Adrenal gland (tissue), 9 donors: ENCODE measurements at regions not wholly inside any gene's neighbourhood (a gene's known extent, or its start where the extent isn't known, plus 50 kb on each side); places are given as distances from the start of the nearest gene placed in this dataset.

Source experiments
- DNase-seq, 7 donors: peaks; one replicate each; pipeline ENCODE4 v3.0.0-alpha.2; 2019 to 2020
- H3K27ac ChIP-seq, 5 donors: fragments of 200-600 bp; sonication (generic) in 4 of 5; 1 replicate in 3 of 5; 2 replicates in 2 of 5; pipeline versions ENCODE4 v1.5.1 to v1.8.0; 2016 to 2020; ENCODE audit warnings: mild to moderate bottlenecking in 1 of 5
- H3K27me3 ChIP-seq: fragments of 200-600 bp; 2 replicates; pipeline ENCODE4 v1.8.0; 2021
- H3K36me3 ChIP-seq, 2 donors: fragments of 200-600 bp; replicated peaks in 1 of 2; 1 replicate in 1 of 2; 2 replicates in 1 of 2; pipeline versions ENCODE4 v1.5.1 to v1.8.0; 2018 to 2022
- H3K4me1 ChIP-seq, 2 donors: fragments of 200-600 bp; replicated peaks in 1 of 2; 1 replicate in 1 of 2; 2 replicates in 1 of 2; pipeline versions ENCODE4 v1.5.1 to v1.8.0; 2018 to 2021
- H3K4me3 ChIP-seq, 4 donors: fragments of 200-600 bp; sonication (generic) in 3 of 4; one replicate each; pipeline ENCODE4 v1.5.1; 2016 to 2018
- H3K9me3 ChIP-seq, 3 donors: fragments of 200-600 bp; sonication (generic) in 1 of 3; replicated peaks in 1 of 3; 1 replicate in 2 of 3; 2 replicates in 1 of 3; pipeline versions ENCODE4 v1.5.1 to v1.8.0; 2016 to 2021
- POLR2A ChIP-seq, 2 donors: fragments of 450-650 bp; IDR thresholded peaks; one replicate each; pipeline ENCODE4 v1.6.1; 2017; ENCODE audit warnings: antibody characterized with exemption in 2 of 2, mild to moderate bottlenecking in 2 of 2, moderate library complexity in 1 of 2
- WGBS, 4 donors: extraction: QIAGEN DNeasy Blood & Tissue Kit in 2 of 4; methylation state at CpG; one replicate each; pipeline versions ENCODE4 v1.1.5 to v1.1.7; 2013 to 2017; 5-methylcytosine and 5-hydroxymethylcytosine counted together
- intact Hi-C, 2 donors: fragments of 100-400 bp; cut with DNase I; formaldehyde crosslinking; loops; one replicate each; pipeline versions ENCODE4 v1.14.1 to v1.15.0; 2022 to 2023
- TF ChIP-seq, protein P1 (sequence below), 6 experiments: fragments of 450-650 bp in 4 of 6; fragments of 200-600 bp in 2 of 6; sonication (generic) in 1 of 6; IDR thresholded peaks; 1 replicate in 5 of 6; 2 replicates in 1 of 6; pipeline versions ENCODE4 v1.5.1 to v1.8.0; 2016 to 2021; ENCODE audit warnings: antibody characterized with exemption in 6 of 6, mild to moderate bottlenecking in 2 of 6, moderate library complexity in 1 of 6
- donor health status: healthy with polysubstance abuse.
- donor health status: Bipolar disorder and iron deficiency.
- donor health status: DM: yes; HTN: yes; CAD: no.
- donor health status: DM: no; HTN: no; CAD: no.
- donor health status: DM: no; HTN: no; CAD: no.

DNA sequence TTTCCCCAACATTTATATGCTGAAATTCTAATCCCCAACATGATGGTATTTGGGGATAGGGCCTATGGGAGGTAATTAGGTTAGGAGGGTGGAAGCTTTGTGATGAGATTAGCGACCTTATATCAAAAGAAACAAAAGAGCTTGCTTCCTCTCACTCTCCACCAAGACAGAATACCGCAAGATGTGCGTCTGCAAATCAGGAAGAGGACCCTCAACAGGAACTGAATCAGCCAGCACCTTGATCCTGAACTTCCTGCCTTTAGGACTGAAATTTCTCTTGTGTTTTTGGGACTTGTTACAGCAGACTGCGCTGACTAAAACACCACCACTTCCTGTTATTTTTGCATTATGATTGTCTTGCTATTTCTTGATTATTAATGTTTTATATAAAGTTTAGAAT is 1889.4 kb downstream of the C4orf33 start:
- WGBS, 4 donors: 53 to 62% (median 58%) methylated on average over 4 of the region's 4 CpGs
- Histone ChIP-seq H3K9me3 (no peaks in the 10 kb centered on the region), H3K4me3 (no peak overlapping the region), H3K4me1 (no peaks in the 10 kb centered on the region), H3K27ac (no peak overlapping the region), H3K36me3 (no peaks in the 10 kb centered on the region), H3K27me3 (no peaks in the 10 kb centered on the region)
- intact Hi-C loops: no loop called here
- no peak for DNase-seq
- TF ChIP-seq, protein P1, sequence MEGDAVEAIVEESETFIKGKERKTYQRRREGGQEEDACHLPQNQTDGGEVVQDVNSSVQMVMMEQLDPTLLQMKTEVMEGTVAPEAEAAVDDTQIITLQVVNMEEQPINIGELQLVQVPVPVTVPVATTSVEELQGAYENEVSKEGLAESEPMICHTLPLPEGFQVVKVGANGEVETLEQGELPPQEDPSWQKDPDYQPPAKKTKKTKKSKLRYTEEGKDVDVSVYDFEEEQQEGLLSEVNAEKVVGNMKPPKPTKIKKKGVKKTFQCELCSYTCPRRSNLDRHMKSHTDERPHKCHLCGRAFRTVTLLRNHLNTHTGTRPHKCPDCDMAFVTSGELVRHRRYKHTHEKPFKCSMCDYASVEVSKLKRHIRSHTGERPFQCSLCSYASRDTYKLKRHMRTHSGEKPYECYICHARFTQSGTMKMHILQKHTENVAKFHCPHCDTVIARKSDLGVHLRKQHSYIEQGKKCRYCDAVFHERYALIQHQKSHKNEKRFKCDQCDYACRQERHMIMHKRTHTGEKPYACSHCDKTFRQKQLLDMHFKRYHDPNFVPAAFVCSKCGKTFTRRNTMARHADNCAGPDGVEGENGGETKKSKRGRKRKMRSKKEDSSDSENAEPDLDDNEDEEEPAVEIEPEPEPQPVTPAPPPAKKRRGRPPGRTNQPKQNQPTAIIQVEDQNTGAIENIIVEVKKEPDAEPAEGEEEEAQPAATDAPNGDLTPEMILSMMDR (IDR thresholded peaks at IDR 0.05): no peak
- no peak for TF ChIP-seq POLR2A (IDR thresholded peaks at IDR 0.05)

DNA sequence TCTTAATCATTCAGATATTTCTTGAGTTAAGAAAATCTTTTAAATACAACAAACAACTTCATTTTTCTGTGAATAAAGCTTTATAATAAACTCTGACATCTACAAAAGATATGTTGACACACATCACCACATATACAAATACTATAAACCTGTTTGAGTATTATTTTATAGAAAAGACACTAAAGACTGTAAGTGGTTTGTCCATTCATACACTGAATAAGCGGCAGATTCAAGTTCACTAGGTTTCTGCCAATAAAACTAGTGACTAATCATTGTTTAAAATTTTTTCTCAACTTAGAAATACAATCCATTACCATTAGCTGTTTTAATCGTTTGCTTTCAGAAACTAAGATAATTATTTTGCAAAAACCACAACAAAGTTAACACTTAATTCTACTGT is 1900.0 kb downstream of the C4orf33 start:
- Histone ChIP-seq H3K36me3 (no peaks in the 10 kb centered on the region), H3K4me3 (no peak overlapping the region), H3K4me1 (no peaks in the 10 kb centered on the region), H3K9me3 (no peaks in the 10 kb centered on the region), H3K27me3 (no peaks in the 10 kb centered on the region), H3K27ac (no peak overlapping the region)
- 70 to 86% (median 80%) methylated on average over 2 of the region's 2 CpGs for WGBS, 4 donors
- TF ChIP-seq, protein P1 (IDR thresholded peaks at IDR 0.05): no peak
- intact Hi-C loops: no loop called here
- DNase-seq: no peak

GRCh38 chr4:131001371-131001770 is 1905.4 kb downstream of the C4orf33 start:
- no peaks in the 10 kb centered on the region for H3K36me3 ChIP-seq
- intact Hi-C loops: no loop called here

DNA sequence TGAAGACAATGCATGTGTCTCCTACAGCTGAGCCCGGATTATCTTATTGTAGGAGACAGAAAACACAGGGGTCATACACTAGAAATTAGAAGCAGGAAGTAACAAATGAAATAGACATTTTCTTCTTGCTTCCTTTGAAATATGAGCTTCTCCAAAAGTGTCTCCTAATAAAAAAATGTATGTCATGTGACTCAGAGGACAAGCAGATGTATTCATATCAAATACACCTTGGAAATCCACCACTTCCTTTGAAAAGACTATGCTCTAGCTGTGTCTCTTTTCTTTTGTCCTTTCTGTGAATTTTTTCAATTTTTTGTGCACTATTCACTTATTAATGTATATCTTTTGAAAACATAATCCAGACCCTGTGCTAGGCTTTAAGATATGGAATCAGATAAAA is 1906.2 kb downstream of the C4orf33 start:
- Histone ChIP-seq H3K4me1 (no peaks in the 10 kb centered on the region), H3K9me3 (no peaks in the 10 kb centered on the region), H3K27me3 (no peaks in the 10 kb centered on the region), H3K27ac (no peak overlapping the region), H3K4me3 (no peak overlapping the region), H3K36me3 (no peaks in the 10 kb centered on the region)
- 65 to 80% (median 72%) methylated on average over 1 of the region's 1 CpG for WGBS, 4 donors
- intact Hi-C loops: no loop called here
- no peak for DNase-seq
- TF ChIP-seq, protein P1 (IDR thresholded peaks at IDR 0.05): no peak
- TF ChIP-seq POLR2A (IDR thresholded peaks at IDR 0.05): no peak

More at GRCh38 chr4:131001371-131001770, 1905.4 kb downstream of the C4orf33 start:
- Histone ChIP-seq H3K27me3 (no peaks in the 10 kb centered on the region), H3K9me3 (no peaks in the 10 kb centered on the region), H3K4me3 (no peak overlapping the region), H3K27ac (no peak overlapping the region), H3K4me1 (no peaks in the 10 kb centered on the region)
- no peak for DNase-seq
- TF ChIP-seq, protein P1 (IDR thresholded peaks at IDR 0.05): no peak
- no peak for TF ChIP-seq POLR2A (IDR thresholded peaks at IDR 0.05)
